NCI-H2081 treated with DMSO at 0.1 percent for 48 hours (cell line): ENCODE measurements at regions not wholly inside any gene's neighbourhood (a gene's known extent, or its start where the extent isn't known, plus 50 kb on each side); places are given as distances from the start of the nearest gene placed in this dataset.
"Not testable (repeated sequence)": the region's sequence is repeated elsewhere in the genome, so short reads cannot be mapped to it uniquely, and the experiment has no call there.

Experiments
- DNase-seq: peaks from one replicate; lab custom pipeline; 2025; lab: John Stamatoyannopoulos, UW

- no peak for DNase-seq
These were observed 216.5 kb upstream of the SEMA3C start for GRCh38 chr7:81135324-81135723.

DNA sequence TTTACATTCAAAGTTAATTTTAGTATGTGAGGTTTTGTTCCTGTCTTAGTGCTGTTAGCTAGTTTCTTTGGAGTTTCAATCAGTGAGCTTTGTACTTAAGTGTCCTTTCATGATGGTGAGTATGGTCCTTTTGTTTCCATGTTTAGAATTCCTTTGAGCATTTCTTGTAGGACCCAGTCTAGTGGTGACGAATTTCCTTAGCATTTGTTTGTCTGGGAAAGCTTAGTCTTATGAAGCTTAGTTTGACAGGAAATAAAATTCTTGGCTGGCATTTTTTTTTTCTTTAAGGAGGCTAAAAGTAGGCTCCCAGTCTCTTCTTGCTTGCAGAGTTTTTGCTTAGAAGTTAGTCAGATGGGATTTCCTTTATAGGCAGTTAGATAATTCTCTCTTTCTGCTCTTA is 209.2 kb upstream of the SEMA3C start:
- no peak for DNase-seq

DNA sequence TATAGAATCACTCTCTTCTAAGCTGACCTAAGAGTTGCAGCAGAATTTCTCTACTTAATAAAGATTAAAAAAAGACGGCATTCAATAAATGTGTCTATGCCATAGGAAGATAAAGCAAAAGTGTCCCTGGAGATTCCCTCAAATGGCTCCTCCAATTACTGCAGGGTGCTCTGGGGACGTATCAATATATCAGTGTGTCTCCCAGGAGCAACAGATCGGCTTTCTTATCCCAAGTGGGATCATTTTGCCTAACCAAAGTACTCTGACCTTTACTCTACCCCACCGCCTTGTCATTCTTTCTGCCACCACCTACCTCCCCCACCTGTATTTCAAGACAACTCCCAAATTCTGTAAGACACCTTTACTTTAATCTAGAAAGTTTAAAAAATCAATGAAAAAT is 202.0 kb upstream of the SEMA3C start:
- DNase-seq = no peak

- no peak for DNase-seq
These were observed 201.3 kb upstream of the SEMA3C start for GRCh38 chr7:81120111-81120510.

- DNase-seq = no peak
These were observed 195.8 kb upstream of the SEMA3C start for GRCh38 chr7:81114633-81115032.

GRCh38 chr7:81112731-81113130 is 193.9 kb upstream of the SEMA3C start:
- no peak for DNase-seq

DNA sequence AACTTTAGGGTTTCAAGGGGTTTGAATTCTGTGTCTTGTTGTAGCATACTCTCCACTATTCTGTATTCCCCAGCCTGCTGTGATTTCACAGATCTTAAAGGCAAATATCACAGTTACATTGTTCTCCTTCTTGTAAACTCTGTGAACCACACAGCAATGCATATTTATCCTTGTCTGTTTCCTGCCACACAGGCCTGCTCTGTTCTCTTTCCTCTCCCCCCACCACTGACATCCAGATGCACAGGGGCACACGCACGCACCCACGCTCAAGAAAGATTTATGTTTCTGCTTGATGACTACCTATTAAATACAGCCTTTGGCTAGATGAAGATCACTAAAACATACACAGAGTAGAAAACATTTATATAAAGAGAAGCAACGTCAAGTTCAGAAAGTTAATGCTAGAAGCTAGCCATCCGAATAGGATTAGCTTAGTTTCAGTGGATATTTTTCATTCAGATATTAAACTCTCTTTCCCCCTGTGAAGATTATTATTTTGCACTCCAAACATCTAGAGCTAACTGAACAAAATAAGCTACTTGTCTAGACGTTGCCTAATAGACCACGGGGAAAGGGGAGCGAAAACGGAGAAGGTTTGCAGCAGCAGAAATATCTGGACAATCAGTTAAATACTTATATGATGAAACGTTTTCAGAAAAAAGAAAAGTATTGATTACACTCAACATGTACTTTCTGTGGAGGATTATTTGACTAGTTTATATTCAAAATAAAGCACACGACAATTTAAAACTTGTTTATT is 193.1 kb upstream of the SEMA3C start:
- DNase-seq = no peak

DNA sequence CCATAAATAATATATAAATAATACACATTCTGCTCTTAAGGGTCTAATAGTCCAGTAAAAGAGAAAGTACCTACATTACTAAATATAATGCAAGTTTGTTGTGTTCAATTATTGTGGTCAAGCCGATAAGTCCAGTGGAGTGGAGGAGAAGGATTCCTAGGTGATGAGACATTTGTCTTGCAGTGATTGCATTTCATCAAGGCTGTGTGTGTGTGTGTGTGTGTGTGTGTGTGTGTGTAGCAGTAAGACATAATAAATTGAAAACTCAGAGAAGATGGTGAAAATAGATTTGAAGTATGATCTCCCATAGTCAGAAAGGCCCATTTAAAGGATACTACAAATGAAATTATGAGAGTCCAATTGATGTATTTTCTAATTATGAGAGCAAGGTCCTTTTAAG is 192.5 kb upstream of the SEMA3C start:
- DNase-seq = no peak

GRCh38 chr7:81110673-81111072 is 191.8 kb upstream of the SEMA3C start:
- DNase-seq = no peak

GRCh38 chr7:81098213-81098612 is 179.4 kb upstream of the SEMA3C start:
- DNase-seq = no peak

DNA sequence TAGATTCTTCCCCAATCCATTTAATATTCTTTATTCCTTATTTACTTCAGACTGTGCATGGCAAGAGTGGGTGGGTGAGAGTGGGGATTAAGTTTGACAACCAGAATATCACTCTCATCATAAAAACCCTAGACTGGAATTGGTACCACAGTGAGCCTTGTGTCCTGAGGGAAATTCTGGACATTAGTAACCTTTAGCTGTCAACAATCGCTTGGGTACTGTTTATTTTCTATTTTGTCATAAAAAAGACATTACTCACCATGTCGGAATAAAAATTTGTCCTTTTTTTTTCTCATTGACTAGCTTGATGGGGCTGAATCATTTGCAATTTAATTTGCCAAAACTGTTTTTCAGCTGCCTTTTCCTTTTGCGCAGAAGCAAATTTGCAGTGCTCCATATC is 176.1 kb upstream of the SEMA3C start:
- DNase-seq = no peak

DNA sequence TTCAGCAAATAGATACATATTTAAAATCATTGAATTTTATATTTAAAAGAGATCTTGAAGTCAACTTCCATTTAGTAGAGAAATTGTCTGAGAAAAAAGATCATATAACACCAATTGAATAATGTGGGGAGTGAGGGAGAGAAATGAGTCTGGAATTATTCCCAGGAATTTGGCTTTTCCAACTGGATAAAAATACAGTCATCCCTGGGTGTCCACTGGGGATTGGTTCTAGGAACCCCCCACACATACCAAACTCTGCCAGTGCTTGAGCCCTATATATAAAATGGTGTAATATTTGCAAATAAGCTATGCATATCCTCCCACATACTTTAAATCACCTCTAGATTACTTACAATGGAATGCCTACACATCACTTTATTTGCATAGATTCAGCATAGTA is 162.8 kb upstream of the SEMA3C start:
- DNase-seq = no peak

- no peak for DNase-seq
These were observed 161.7 kb upstream of the SEMA3C start for GRCh38 chr7:81080553-81080952.

DNA sequence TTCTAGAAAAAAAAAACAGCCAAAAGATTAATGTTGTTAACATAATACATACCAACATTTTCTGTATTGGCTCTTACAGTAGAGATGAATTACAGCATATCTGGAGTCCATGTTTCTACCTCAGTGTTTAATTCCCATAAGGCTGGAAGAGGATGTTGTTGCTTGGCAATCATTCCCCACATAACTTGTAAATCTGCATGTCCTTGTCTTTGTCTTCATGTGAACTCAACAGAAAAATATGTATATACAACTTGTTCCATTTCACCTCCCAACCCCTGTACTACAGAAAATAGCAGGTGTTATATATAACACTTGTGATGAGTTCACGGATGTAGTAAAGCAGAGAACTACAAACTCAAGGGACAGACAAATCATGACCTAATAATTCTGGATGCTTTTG is 160.9 kb upstream of the SEMA3C start:
- DNase-seq = no peak

DNA sequence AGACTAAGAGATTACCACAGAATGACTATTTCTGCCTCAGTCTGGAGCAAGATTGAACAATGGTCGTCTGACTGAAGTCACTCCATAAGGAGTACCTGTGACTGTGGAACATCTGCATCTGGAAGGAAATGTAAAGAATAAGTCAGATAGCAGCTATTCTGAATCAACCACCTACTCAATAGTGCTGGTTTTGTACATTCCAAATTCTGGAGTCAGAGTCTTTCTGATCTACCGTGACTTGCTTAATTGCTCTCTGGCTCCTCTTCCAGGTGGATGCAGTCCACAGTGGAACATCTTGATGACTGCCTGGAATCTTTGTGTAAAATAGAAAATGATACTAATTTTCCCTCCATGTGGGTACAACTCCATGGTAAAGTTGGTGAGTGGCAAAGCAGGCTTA is 156.3 kb upstream of the SEMA3C start:
- DNase-seq = no peak

GRCh38 chr7:81074406-81074805 is 155.6 kb upstream of the SEMA3C start:
- DNase-seq = no peak

DNA sequence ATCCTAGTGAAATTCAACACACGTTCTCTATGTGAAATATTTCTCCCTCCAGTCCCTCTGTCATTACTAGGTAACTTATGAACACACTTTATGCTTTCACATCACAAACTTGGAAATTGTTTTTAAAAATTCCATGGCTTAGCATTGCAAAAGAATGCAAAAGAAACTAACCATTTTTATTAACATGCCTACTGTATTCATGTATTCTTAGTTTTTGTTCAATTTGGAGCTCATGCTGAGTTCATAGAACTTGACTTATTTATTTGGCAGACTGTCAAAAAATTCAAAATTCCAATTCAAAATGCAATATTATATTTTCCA is 155.0 kb upstream of the SEMA3C start:
- no peak for DNase-seq

DNA sequence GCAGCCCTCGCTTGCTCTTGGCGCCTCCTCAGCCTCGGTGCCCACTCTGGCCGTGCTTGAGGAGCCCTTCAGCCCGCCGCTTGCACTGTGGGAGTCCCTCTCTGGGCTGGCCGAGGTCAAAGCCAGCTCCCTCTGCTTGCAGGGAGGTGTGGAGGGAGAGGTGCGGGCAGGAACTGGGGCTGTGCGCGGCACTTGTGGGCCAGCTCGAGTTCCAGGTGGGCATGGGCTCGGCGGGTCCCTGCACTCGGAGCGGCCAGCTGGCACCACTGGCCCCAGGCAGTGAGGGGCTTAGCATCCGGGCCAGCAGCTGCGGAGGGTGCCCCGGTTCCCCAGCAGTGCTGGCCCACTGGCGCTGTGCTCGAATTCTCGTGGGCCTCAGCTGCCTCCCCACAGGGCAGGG is 152.1 kb upstream of the SEMA3C start:
- no peak for DNase-seq

- DNase-seq = no peak
These were observed 147.9 kb upstream of the SEMA3C start for GRCh38 chr7:81066797-81067196.

- no peak for DNase-seq
These were observed 145.6 kb upstream of the SEMA3C start for GRCh38 chr7:81064426-81064825.

GRCh38 chr7:81062755-81063154 is 143.9 kb upstream of the SEMA3C start:
- DNase-seq = no peak

GRCh38 chr7:81057469-81057868 is 138.6 kb upstream of the SEMA3C start:
- DNase-seq = not testable (repeated sequence)

- no peak for DNase-seq
These were observed 134.8 kb upstream of the SEMA3C start for GRCh38 chr7:81053623-81054022.

DNA sequence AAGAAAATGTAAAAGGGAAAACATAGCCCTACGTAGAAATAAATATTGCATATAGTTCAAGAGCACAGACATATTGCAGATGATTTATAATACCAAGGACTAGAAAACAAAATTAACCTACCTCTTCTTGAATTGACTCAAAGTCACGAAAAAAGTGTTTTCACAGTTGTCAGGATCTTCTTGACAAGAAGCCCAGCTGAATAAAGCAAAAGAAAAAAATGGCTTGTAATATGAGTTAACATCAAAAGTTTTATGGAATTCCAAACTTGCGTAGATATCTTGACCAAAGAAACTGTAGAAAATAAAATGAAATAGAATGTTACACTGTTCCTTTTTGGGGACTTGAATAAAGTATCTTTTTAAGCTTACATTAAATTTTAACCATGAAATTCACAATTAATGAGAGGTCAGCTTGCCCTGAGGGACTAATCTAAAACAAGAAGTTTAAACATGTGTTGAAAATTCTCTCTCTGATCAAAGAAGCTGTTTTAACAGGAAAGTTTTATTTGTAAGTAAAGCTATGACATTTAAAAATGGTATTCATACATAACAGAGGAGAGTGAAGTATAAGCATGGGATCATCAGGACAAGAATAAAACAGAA is 133.1 kb upstream of the SEMA3C start:
- no peak for DNase-seq
